Activated CD4-positive, alpha-beta T cell treated with anti-CD3 and anti-CD28 coated beads for 48 hours (primary cell): ENCODE measurements at regions not wholly inside any gene's neighbourhood (a gene's known extent, or its start where the extent isn't known, plus 50 kb on each side); places are given as distances from the start of the nearest gene placed in this dataset.
"Not testable (repeated sequence)": the region's sequence is repeated elsewhere in the genome, so short reads cannot be mapped to it uniquely, and the experiment has no call there.

Experiments used
- DNase-seq: peaks from one replicate; pipeline ENCODE4 v3.0.0-alpha.2; 2020

DNA sequence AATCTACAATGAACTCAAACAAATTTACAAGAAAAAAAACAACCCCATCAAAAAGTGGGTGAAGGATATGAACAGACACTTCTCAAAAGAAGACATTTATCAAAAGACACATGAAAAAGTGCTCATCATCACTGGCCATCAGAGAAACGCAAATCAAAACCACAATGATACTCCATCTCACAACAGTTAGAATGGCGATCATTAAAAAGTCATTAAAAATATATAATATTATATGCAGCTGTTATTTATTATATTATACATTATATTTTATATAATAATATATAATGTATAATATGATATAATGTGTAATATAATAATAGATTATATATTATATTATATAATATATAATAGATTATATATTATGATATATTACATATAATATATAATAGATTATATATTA, 1194.1 kb upstream of the SLC39A10 start:
- not testable (repeated sequence) for DNase-seq

DNA sequence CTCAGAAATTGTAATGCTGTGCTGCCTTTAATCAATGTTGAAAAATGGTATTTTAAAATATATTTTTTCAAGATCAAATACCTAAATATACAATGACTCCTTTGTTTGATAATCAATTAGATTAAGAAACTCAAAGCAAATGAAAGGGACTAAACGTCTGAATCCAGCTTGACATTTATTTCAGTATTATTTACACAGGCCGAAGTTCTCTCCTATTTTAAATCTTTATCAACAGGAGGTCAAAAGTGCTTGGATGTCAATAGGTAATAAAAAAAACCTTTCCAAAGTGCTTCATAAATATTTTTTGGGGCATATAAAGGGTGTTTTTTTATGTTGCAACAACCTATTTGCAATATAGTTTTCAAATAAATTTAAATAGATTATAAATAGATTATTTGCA, 1201.7 kb upstream of the SLC39A10 start:
- DNase-seq = no peak

DNA sequence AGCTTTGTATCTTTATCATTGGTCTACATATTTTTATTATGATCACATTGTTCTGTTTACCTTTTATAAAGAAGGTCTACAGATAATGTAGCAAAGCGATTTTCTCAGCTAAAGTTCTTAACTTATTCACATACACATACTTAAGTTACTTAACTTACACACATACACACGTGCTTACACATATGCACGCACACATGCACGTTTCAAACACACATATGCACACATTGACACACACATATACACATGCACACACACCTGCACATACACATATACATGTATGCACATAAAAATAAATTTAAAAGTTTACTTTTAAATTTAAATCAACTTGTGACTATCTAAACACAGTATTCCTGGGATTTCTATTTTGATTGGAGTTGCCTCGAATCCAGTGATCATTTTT, 1204.5 kb upstream of the SLC39A10 start:
- DNase-seq = no peak

DNA sequence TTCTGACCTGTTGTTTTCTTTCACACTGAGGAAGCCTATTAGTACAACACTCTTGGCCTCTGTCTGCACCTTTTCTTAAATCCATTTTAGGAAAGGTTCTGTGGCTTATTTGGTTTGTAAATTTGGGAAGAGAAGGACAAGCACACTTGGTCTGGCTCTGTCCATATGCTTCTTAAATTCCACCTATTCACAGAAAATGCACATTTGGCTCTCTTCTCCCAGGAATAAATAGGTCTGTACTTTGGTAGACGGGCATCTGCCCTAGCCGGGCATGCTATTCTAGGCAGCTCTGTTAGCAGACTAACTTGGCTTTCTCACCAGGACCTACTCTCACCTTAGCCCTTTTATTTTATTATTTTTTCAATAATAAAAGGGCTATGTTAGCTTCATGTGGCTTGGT, 1211.8 kb upstream of the SLC39A10 start:
- DNase-seq = no peak

DNA sequence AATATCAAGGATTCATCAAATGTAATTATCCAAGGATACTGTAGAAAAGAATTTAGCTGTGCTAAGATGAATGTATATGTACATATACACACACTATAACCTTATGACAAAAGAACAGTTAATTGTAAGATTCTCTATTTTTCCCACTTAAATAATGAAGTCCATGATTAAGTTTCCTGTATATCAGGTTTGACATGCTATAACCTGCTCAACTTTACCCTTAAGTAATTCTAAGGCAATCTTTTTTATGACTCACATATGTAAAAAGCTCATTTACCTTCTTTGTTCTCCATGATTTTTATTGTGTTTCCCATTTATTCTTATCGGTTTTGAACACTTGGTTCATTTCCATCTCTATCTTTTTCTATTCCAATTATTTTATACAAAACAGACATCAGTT, 1213.1 kb upstream of the SLC39A10 start:
- no peak for DNase-seq

DNA sequence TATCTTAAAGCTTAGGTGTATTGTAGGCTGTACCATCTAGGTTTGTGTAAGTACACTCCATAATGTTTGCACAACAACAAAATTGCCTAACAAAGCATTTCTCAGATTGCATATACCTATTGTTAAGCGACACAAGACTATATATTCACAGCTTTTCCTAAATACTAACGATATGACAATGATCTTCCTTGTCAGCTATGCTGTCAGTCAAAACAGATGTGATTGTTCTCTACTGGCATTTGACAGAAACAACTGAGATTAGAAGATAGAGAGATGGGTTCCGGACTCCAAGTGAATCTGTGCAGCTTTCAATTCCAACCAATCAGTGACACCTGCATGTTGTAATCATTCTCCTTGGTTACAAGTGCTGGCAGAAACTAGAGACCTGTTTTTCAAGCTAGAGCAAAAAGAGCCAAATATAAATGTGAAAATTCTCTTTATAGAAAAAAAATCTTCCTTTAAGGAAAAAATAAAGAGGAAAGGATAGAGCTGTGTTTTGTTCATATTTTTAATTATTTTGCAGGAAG, 1232.3 kb upstream of the SLC39A10 start:
- DNase-seq = no peak

DNA sequence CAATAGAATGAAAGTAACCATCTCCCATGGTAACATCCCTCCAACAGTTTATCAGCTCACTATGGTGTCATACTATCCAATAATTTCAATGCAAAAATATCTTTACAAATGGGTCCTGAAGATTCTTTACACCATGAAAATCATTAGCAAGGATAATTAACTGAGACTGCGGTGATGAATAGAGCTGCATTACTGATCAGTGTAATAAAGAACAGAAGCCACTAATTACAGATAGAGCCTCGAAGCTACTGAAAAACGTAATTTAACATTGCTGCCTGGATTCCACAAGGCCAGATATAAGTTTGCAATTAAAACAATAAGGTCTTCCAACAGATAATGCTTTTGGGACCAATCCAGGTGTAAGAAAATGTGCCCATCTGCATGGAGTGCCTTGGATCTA, 1245.8 kb upstream of the SLC39A10 start:
- no peak for DNase-seq

DNA sequence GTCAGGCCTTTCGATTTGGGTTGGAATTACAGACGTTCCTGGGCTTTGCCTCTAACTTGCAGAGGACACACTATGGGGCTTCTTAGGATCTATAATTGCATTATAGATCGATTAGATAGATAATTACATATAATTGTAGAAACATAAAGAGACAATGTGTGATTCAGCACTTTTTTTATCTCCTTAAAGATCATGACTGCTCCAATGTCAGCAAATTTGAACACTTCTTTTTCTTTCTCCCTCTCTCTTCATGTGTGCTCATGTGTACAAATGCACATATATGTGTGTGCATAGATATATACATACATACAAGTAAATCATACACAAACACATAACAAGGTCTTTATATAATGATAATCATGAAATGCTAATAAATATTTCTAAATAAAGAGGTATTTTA, 1261.2 kb upstream of the SLC39A10 start:
- no peak for DNase-seq

DNA sequence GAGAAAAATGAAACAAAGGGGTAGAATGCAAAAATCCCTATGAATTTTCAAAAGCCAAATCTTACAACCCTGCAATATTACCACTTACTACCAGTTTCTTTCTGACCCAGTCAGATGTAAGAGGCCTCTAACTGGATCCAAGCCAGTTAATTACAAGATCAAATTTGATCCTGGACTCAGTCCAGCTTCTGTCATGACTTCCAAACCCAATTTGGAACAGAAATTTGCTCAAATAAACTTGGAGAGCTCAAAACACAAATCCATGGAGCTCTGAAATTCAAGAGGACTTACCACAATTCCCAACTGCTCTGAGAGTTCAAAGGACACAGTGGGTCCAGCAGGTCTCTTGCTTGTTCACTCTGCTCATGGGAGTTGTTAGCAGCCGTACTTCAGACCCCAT, 1271.7 kb upstream of the SLC39A10 start:
- DNase-seq = no peak

DNA sequence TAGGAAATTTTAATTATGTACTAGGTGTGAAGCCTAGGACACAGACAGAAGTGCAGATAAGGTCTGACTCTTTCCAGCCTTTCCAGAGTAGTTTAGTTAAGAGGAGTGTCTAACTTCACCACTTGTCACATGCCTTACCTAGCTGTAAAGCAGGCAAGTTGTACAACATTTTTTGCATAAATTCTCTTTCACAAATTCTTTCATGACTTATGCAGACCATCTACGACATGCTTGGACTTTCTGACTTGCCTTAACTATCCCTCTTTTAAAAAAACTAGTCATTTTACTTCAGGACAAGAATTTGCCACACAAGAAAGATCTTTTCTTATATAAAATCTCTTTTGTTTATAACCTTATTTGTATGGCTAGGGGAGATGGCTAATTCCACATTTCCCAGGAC, 1273.6 kb upstream of the SLC39A10 start:
- DNase-seq = no peak

DNA sequence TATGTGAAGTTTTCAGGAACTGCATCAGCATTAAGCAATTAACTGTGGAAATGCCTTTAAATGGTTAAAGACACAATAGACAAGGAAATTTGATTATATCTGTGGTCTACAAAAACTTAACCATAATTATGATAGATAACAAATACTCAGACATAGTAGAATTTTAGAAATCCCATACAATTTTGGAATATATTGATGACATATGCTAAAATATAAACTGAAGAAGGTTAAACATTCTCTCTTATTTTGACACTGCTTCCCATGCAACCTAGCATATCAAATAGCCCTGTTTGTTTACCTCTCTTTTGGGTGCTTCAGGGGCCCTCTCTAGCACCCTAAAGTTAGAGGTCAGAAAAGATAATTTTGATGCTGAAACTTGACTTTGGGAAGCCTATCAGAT, 1274.8 kb upstream of the SLC39A10 start:
- no peak for DNase-seq

DNA sequence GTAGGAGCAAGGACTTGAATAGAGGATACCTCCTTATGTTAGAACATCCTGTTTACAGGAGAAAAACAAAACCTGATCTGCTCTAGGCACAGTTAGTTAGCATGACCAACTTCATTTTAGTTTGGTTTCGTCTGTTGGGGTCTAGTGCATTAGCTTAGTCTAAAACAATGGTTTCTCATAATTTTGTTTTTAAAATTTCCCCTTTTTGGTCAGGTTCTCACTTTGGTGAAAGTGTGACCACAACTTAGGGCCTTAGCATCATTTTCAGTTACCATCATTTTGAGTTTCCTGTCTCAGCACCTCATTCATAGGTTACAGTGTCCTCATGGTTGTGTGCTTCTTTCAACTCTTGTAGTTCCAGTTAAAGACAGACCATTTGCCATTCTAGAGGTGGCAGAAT, 1277.0 kb upstream of the SLC39A10 start:
- DNase-seq = no peak

DNA sequence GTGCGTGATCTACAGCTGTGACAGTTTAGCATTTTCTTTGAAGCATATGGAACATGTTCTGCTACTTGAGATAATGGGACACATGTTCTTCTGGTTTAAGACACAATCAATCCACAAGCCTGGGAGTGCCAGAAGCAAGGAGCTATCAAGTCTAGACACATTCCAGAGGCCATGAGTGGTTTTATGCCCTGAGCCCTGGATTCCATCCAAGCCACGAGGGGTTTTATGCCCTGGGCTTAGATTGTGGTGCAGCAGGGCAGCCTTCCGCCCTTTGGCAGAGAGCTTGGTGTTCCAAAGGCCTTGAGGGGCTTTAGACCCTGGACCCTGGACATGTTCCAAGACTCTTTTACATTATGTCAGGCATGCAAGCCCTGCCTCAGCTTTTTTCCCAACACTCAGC, 1289.6 kb upstream of the SLC39A10 start:
- not testable (repeated sequence) for DNase-seq

DNA sequence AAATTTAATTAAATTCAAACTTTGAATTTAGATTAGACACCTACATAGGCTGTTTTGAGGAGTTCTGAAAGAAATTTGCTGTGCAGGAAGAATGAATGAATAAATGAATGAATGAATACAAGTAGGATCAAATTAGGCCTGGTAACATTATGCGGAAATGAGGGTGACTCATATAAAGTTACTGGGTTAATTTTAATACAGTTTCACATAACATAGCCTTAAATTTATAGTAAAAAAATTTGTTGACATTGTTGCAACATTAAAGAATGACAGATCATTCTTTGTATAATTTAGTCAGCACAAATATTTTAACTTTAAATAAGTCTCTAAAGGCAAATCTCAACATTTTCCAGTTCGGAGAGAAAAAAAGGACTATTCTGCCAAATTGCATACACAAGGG, 1293.1 kb upstream of the SLC39A10 start:
- DNase-seq = no peak

DNA sequence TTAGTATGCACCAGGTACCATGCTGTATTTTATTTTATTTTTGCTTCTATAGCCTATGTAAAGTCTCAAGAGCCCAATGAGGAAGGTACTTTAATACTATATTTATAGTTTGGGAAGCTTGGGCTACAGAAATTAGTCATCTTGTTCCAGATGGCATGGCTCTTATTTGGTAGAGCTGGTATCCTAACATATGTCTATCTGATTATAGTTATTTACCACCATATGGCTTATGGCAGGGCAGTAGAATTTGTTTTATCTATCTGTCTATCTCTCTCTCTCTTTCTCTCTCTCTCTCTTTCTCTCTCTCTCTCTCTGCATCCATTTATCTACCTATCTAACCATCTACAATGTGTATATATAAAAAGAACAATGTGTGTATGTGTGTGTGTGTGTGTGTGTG, 1293.7 kb upstream of the SLC39A10 start:
- no peak for DNase-seq

DNA sequence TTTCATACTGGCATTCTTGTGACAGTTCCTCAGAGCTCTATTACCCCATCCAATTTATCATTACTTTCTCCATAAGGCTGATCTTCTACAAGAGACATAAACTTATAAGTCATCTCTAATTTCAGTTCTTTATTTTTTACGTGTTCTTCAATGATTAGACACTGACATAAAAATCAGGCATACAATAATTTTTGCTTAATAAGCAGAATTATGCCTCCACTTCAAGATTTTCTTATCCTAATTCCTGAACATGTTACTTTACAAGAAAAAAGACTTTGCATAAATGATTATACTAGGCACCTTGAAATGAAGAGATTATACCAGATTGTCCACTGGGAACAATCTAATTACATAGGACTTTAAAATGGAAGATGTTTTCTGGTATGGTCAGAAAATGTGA, 1304.5 kb upstream of the SLC39A10 start:
- no peak for DNase-seq

DNA sequence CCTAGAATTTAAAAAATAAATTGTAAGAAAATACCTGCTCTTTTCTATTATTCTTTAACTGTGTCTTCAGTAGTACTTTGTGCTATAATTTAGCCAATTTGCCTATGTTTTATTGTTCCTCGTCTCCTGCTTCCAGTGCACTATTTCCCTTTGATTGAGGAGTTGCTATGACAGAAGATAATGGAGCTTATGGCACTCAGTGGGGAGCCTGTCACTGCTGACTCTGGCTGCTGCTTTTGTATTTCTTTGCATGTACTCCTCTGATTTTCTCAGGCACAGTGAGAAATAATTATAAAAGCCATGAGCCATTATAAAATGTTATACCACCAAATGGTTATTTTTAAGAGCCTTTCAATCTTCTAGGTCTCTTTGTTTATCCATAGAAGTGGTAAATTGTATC, 1310.8 kb upstream of the SLC39A10 start:
- no peak for DNase-seq

DNA sequence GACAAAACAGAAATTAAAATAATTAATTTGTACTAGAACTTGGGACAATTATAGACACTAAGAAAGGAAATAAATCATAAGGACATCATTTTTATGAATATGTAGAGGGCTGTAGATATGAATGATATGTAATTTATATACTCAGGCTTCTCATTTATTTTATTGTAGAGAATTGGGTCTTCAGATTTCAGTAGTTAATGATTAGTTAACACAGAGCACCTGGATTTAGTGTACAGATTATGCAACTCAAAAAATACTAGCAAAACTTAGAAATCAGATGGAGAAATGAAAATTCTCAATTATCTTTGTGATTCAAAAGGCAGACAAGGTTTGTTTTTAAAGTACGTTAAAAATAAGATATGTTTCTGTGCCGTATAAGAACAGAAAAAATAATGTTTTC, 1311.7 kb upstream of the SLC39A10 start:
- DNase-seq = no peak

DNA sequence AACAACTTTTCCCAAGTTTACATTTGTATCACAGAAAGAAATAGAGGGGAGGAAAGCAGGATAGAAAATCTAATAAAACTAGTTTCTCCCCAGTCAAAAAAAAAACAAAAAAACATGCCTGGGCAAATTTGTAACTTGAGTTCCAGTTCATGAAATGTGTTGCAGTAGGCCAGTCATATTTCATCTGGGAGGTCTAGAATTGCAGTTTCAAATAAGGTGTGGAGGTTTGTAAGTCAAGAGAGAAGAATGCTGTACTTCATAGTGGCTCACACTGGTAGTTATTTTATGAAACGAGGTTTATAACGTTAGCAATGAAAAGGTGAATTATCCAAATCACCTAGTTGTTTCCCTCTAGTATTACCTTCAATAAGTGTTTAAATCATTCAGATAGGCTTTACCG, 1313.9 kb upstream of the SLC39A10 start:
- no peak for DNase-seq

DNA sequence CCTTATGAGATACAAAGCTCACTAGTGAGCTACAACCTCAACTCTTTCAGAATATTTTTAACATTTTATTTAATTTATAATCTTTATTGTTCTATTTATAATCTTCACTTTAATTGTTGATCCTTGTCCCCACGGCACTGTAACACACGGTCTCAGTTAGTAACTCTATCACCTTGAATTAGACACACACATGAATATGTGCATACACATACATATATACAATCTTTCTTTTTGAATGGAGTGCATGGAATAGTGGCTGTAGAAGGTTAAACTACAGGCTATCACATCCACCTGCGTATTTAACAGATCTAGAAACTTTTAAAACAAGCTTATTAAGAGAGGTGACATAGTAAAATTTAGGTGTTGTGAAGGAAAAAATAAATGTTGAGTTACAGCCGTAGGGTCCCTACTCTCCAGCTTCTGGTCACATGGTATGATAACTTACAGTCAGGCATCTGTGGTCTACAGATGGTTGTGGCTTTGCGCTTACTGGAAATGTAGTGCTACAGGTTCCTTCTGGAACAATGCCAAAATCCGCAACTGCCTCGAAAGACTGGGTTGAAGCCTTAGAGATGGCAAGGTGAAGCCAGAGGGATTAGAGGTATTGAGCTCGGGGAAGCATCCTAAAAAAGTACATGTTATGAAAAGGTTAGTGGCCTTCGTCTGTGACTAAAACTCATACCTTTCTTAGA, 1324.1 kb upstream of the SLC39A10 start:
- DNase-seq = no peak

DNA sequence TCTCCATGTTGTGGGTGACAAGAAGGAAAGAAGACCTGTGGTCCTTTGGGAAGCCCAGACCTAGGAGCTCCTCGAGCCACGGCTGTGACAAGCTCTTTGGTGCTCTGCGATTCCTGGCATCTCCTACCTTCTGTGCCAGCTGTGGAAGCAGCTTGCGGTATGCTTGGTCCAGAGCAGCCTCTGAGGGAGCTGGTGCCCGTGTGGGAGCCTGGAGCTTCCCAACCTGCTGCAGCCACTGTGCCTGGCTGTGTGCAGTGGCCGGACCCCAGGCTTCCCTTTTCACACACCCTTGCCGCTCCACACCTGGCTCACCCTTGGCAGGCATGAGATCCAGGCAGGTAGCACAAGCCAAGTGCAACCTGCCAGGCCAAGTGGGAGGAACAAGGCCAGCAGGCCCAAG, 1328.6 kb upstream of the SLC39A10 start:
- no peak for DNase-seq

DNA sequence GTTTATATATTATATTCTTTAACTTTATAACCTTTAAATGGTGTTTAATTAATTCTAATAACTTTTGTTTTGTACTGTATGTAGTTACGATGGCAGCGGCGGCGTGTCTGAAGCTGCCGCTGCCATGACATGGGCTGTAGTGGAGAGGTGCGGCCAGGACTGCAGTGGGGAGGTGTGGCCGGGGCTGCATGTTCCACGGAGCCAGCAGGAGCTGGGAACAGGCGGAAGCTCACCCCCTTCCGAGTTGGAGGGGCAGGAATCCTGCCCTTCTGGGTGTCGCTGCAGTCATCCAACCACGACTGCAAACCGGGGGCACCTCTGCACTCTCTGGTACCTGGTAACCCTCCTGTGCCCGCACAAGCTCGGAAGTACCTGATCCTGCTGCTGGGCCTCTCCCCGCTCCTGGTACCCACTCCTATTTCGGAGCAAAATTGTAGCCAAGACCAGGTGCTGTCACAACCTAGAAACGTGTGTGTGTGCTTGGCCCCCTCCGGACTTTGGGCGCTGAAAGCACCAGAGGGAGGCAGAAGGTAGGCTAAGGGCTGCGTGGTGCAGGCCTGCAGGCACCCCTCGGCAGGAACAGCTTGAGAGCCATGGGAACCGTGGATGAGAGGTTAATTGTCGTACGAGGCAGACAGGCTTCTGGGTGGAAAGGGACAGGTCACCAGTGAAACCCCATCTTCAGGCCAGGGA, 1329.7 kb upstream of the SLC39A10 start:
- no peak for DNase-seq

DNA sequence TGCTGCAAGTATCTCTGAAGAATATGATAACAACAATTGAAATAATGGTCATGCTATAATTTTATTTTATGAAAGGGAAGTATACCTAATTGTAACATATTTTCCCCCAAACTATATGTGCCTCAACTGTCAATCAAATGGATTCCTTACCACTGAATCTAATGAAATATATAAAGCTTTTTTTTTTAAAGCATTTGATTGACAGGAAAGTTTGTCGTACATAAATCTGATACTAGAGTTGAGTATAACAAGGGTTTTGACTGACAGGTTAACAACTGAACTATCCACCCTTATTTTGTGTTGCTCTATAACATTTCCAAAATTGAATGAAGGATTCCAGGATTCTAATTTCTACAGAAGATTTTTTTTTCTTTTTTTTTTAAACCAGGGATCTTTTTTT, 1333.3 kb upstream of the SLC39A10 start:
- DNase-seq = no peak

DNA sequence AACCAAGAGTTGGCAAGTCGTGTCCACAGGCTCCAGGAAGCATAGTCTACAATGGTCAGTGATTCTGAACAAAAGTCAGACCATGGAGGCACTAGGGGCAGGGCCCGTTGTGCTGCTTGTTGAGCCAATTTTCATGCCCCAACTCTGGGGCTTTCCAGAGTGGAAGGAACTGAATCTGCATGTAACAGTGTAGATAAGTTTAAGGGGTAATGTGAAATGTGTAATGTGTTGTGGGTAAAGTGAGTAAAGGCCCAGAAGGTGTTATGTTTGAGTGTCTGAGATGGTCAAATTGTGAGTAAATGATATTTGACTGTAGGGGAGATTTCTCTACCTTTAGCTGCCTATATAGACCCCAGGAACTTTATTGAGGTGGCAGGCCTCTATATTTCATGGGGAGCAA, 1336.5 kb upstream of the SLC39A10 start:
- no peak for DNase-seq
